Neural cell (in vitro differentiated cells): ENCODE measurements at regions not wholly inside any gene's neighbourhood (a gene's known extent, or its start where the extent isn't known, plus 50 kb on each side); places are given as distances from the start of the nearest gene placed in this dataset.

Experiments
- EP300 ChIP-seq: fragments of 450-650 bp; conservative IDR thresholded peaks from 2 replicates; pipeline ENCODE4 v1.6.1; 2014; ENCODE audit warnings: antibody characterized with exemption, mild to moderate bottlenecking, moderate library complexity; ENCODE audit not compliant: poor library complexity, severe bottlenecking
- EZH2 ChIP-seq: fragments of 200-600, 300-800 bp; shearing (Covaris generic), sonication (generic); IDR thresholded peaks from 2 replicates; pipeline ENCODE4 v1.6.1; 2014; ENCODE audit warnings: antibody characterized with exemption, low read length, borderline replicate concordance, mild to moderate bottlenecking; ENCODE audit not compliant: insufficient read depth, poor library complexity, severe bottlenecking
- MXI1 ChIP-seq: fragments of 450-650 bp; conservative IDR thresholded peaks from 2 replicates; pipeline ENCODE4 v1.6.1; 2014; ENCODE audit warnings: antibody characterized with exemption, mild to moderate bottlenecking; ENCODE audit not compliant: poor library complexity, severe bottlenecking
- RAD21 ChIP-seq: fragments of 450-650 bp; conservative IDR thresholded peaks from 2 replicates; pipeline ENCODE4 v1.6.1; 2014; ENCODE audit warnings: antibody characterized with exemption, mild to moderate bottlenecking, moderate library complexity
- TF ChIP-seq, protein P1 (sequence below): fragments of 450-650 bp; IDR thresholded peaks from 2 replicates; pipeline ENCODE4 v1.5.1; 2014; ENCODE audit warnings: antibody characterized with exemption, mild to moderate bottlenecking, moderate library complexity; ENCODE audit not compliant: poor library complexity, severe bottlenecking
- TF ChIP-seq, protein P2 (sequence below): IDR thresholded peaks from 2 replicates; pipeline ENCODE4 v1.6.1; 2012; ENCODE audit warnings: borderline replicate concordance

DNA sequence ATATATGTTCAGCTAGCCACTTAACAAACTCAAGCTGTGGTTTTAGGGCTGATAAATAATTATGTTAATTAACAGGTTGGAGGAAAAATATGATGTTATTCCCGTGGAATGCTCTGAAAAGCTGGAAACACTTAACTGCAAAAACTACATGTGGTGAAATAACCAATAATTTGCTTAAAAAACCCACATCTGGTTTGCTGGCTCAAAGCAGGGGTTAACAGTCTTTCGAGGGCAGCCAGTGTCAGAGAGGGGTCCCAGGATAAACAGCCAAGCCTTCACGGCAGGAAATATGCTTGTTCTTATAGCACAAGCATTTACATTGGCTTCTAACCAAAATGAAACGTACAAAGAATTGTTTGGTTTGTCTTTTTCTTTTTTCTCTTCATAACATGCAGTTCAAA is 254.0 kb upstream of the GAS1 start:
- no peak for TF ChIP-seq RAD21
- TF ChIP-seq, protein P1, sequence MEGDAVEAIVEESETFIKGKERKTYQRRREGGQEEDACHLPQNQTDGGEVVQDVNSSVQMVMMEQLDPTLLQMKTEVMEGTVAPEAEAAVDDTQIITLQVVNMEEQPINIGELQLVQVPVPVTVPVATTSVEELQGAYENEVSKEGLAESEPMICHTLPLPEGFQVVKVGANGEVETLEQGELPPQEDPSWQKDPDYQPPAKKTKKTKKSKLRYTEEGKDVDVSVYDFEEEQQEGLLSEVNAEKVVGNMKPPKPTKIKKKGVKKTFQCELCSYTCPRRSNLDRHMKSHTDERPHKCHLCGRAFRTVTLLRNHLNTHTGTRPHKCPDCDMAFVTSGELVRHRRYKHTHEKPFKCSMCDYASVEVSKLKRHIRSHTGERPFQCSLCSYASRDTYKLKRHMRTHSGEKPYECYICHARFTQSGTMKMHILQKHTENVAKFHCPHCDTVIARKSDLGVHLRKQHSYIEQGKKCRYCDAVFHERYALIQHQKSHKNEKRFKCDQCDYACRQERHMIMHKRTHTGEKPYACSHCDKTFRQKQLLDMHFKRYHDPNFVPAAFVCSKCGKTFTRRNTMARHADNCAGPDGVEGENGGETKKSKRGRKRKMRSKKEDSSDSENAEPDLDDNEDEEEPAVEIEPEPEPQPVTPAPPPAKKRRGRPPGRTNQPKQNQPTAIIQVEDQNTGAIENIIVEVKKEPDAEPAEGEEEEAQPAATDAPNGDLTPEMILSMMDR = no peak
- no peak for TF ChIP-seq MXI1
- TF ChIP-seq EZH2 = no peak
- TF ChIP-seq, protein P2, sequence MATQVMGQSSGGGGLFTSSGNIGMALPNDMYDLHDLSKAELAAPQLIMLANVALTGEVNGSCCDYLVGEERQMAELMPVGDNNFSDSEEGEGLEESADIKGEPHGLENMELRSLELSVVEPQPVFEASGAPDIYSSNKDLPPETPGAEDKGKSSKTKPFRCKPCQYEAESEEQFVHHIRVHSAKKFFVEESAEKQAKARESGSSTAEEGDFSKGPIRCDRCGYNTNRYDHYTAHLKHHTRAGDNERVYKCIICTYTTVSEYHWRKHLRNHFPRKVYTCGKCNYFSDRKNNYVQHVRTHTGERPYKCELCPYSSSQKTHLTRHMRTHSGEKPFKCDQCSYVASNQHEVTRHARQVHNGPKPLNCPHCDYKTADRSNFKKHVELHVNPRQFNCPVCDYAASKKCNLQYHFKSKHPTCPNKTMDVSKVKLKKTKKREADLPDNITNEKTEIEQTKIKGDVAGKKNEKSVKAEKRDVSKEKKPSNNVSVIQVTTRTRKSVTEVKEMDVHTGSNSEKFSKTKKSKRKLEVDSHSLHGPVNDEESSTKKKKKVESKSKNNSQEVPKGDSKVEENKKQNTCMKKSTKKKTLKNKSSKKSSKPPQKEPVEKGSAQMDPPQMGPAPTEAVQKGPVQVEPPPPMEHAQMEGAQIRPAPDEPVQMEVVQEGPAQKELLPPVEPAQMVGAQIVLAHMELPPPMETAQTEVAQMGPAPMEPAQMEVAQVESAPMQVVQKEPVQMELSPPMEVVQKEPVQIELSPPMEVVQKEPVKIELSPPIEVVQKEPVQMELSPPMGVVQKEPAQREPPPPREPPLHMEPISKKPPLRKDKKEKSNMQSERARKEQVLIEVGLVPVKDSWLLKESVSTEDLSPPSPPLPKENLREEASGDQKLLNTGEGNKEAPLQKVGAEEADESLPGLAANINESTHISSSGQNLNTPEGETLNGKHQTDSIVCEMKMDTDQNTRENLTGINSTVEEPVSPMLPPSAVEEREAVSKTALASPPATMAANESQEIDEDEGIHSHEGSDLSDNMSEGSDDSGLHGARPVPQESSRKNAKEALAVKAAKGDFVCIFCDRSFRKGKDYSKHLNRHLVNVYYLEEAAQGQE = no peak
- no peak for TF ChIP-seq EP300
